ENCODE measurements at regions not wholly inside any gene's neighbourhood (a gene's known extent, or its start where the extent isn't known, plus 50 kb on each side); places are given as distances from the start of the nearest gene placed in this dataset.

DNA sequence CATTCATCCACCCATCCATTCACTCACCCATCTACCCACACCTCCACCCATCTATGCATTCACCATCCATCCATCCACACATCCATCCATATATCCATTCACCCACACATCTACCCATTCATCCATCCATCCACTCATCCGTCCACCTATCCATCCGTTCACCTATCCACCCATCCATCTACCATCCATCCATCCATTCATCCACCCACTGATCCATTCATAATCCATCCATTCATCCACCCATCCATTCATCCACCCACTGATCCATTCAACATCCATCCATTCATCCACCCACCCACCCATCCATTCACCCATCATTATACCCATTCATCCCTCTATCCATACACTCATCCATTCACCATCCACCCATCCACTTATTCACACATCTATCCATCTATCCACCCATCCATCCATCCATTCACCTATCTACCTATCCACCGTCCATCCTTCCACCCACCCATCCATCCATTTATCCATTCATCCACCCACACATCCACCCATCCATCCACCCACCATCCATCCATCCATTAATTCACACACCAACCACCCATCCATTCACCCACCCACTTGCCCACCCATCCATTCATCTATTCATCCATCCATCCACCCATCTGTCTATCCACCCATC is 336.5 kb upstream of the IRX4 start:
- TF ChIP-seq, protein P1, sequence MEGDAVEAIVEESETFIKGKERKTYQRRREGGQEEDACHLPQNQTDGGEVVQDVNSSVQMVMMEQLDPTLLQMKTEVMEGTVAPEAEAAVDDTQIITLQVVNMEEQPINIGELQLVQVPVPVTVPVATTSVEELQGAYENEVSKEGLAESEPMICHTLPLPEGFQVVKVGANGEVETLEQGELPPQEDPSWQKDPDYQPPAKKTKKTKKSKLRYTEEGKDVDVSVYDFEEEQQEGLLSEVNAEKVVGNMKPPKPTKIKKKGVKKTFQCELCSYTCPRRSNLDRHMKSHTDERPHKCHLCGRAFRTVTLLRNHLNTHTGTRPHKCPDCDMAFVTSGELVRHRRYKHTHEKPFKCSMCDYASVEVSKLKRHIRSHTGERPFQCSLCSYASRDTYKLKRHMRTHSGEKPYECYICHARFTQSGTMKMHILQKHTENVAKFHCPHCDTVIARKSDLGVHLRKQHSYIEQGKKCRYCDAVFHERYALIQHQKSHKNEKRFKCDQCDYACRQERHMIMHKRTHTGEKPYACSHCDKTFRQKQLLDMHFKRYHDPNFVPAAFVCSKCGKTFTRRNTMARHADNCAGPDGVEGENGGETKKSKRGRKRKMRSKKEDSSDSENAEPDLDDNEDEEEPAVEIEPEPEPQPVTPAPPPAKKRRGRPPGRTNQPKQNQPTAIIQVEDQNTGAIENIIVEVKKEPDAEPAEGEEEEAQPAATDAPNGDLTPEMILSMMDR (IDR thresholded peaks at IDR 0.05; ENCODE audit: borderline replicate concordance, extremely low read depth, low read length, poor library complexity, severe bottlenecking): no peak
- no peak for TF ChIP-seq EZH2 (IDR thresholded peaks at IDR 0.05; ENCODE audit: borderline replicate concordance, low read depth, low read length, severe bottlenecking)

Measured in DND-41 (cell line).